CD4-positive, alpha-beta T cell (primary cell): ENCODE measurements at regions not wholly inside any gene's neighbourhood (a gene's known extent, or its start where the extent isn't known, plus 50 kb on each side); places are given as distances from the start of the nearest gene placed in this dataset.

Experiments used
- ATAC-seq: fragments of 200-7000 bp; cut with Tn5 transposase; one replicate; pipeline ENCODE4 v1.10.0; 2022; ENCODE audit warnings: mild to moderate bottlenecking; ENCODE audit not compliant: poor library complexity
- CTCF ChIA-PET: fragments of 350-600 bp; sonication (Branson Sonifier 250); formaldehyde crosslinking; loops from one replicate; lab custom pipeline; 2021; ENCODE audit warnings: antibody characterized with exemption, inconsistent platforms; lab: Charles Lee
- POLR2A ChIA-PET: fragments of 350-600 bp; sonication (Branson Sonifier 250); formaldehyde crosslinking; loops from one replicate; lab custom pipeline; 2021; ENCODE audit warnings: antibody characterized with exemption, inconsistent platforms; lab: Charles Lee
- DNase-seq, 14 experiments: peaks; one replicate each; pipeline ENCODE4 v3.0.0-alpha.2; 2013 to 2020; ENCODE audit warnings: mixed read lengths in 2 of 14
- H3K27ac ChIP-seq, 2 donors: one replicate each; pipeline versions ENCODE4 v1.5.1 to v1.7.0; 2013; ENCODE audit warnings: low read length in 2 of 2, low read depth in 1 of 2, mild to moderate bottlenecking in 1 of 2
- H3K27me3 ChIP-seq, 2 experiments: 1 replicate in 1 of 2; 2 replicates in 1 of 2; pipeline versions ENCODE4 v1.6.1 to v1.7.0; 2013; ENCODE audit warnings: low read length in 2 of 2, control low read depth in 1 of 2, mild to moderate bottlenecking in 1 of 2, moderate library complexity in 1 of 2; ENCODE audit not compliant: insufficient read depth in 2 of 2, control insufficient read depth in 1 of 2
- H3K36me3 ChIP-seq: one replicate; pipeline ENCODE4 v1.6.1; 2013; ENCODE audit warnings: low read length, control low read depth; ENCODE audit not compliant: insufficient read depth
- H3K4me1 ChIP-seq: one replicate; pipeline ENCODE4 v1.6.1; 2013; ENCODE audit warnings: low read length, control low read depth; ENCODE audit not compliant: insufficient read depth
- H3K4me3 ChIP-seq: one replicate; pipeline ENCODE4 v1.5.1; 2013; ENCODE audit warnings: mild to moderate bottlenecking, low read length, moderate library complexity
- H3K9me3 ChIP-seq, 2 experiments: 1 replicate in 1 of 2; 2 replicates in 1 of 2; pipeline versions ENCODE4 v1.6.1 to v1.7.0; 2013; ENCODE audit warnings: low read length in 2 of 2, mild to moderate bottlenecking in 2 of 2, control low read depth in 1 of 2, moderate library complexity in 1 of 2; ENCODE audit not compliant: control insufficient read depth in 1 of 2, insufficient read depth in 1 of 2
- H3K27ac Mint-ChIP-seq: one replicate; pipeline ENCODE4 v1.8.0; 2020; ENCODE audit warnings: mixed read lengths
- H3K27me3 Mint-ChIP-seq: one replicate; pipeline ENCODE4 v1.8.0; 2021; ENCODE audit warnings: mixed read lengths
- H3K36me3 Mint-ChIP-seq: one replicate; pipeline ENCODE4 v1.8.0; 2021; ENCODE audit warnings: low read depth, mixed read lengths
- H3K4me1 Mint-ChIP-seq: one replicate; pipeline ENCODE4 v1.8.0; 2021; ENCODE audit warnings: low read depth, mixed read lengths
- H3K4me3 Mint-ChIP-seq: one replicate; pipeline ENCODE4 v1.8.0; 2020; ENCODE audit warnings: mild to moderate bottlenecking, mixed read lengths
- H3K9me3 Mint-ChIP-seq: one replicate; pipeline ENCODE4 v1.8.0; 2020; ENCODE audit warnings: mixed read lengths
- CTCF ChIP-seq: fragments of 200-600 bp; IDR thresholded peaks from one replicate; pipeline ENCODE4 v1.8.0; 2022; ENCODE audit warnings: antibody characterized with exemption, mild to moderate bottlenecking
- intact Hi-C, 2 experiments: fragments of 100-400 bp; cut with DNase I in 1 of 2; cut with micrococcal nuclease in 1 of 2; formaldehyde crosslinking; loops; one replicate each; pipeline versions ENCODE4 v1.15.1 to v1.9.0; 2023 to 2025; cut with DNase I, micrococcal nuclease

- no peak for ATAC-seq
- H3K27me3 Mint-ChIP-seq, result no peaks in the 10 kb centered on the region
- intact Hi-C loops, result no loop called here
Measured at GRCh38 chr1:194184974-194185373, 998.6 kb upstream of the B3GALT2 start.

GRCh38 chr1:194184425-194184824, 998.0 kb upstream of the B3GALT2 start:
- no peaks in the 10 kb centered on the region for H3K36me3 ChIP-seq
- H3K27me3 ChIP-seq, result no peaks in the 10 kb centered on the region
- Mint-ChIP-seq H3K27ac (no peak overlapping the region), H3K4me3 (no peak overlapping the region), H3K9me3 (no peaks in the 10 kb centered on the region), H3K36me3 (no peaks in the 10 kb centered on the region), H3K4me1 (no peaks in the 10 kb centered on the region), H3K27me3 (no peaks in the 10 kb centered on the region)
- no peak for TF ChIP-seq CTCF
- intact Hi-C loops, result no loop called here
- ATAC-seq (no peak), DNase-seq (no peak)
- no peaks in the 10 kb centered on the region for H3K4me1 ChIP-seq
- ChIA-PET CTCF (no interaction called here), POLR2A (no interaction called here)
- no peak overlapping the region for H3K27ac ChIP-seq
- peaks cover 0 to 4% of the 10 kb centered on the region in 2 experiments for H3K9me3 ChIP-seq
- H3K4me3 ChIP-seq, result no peak overlapping the region

More at GRCh38 chr1:194184974-194185373, 998.6 kb upstream of the B3GALT2 start:
- no peak for TF ChIP-seq CTCF
- POLR2A ChIA-PET, result no interaction called here
- Histone ChIP-seq H3K9me3 (peaks cover 0 to 4% of the 10 kb centered on the region in 2 experiments), H3K27ac (no peak overlapping the region), H3K4me1 (no peaks in the 10 kb centered on the region), H3K36me3 (no peaks in the 10 kb centered on the region), H3K4me3 (no peak overlapping the region), H3K27me3 (no peaks in the 10 kb centered on the region)
- DNase-seq, result no peak
- Mint-ChIP-seq H3K36me3 (no peaks in the 10 kb centered on the region), H3K4me1 (no peaks in the 10 kb centered on the region), H3K9me3 (no peaks in the 10 kb centered on the region), H3K4me3 (no peak overlapping the region), H3K27ac (no peak overlapping the region)
- CTCF ChIA-PET, result no interaction called here

- intact Hi-C loops, result no loop called here
- peaks cover 0 to 4% of the 10 kb centered on the region in 2 experiments for H3K9me3 ChIP-seq
- Mint-ChIP-seq H3K9me3 (peaks cover 2% of the 10 kb centered on the region), H3K4me1 (no peaks in the 10 kb centered on the region), H3K27ac (no peak overlapping the region), H3K36me3 (no peaks in the 10 kb centered on the region), H3K27me3 (no peaks in the 10 kb centered on the region), H3K4me3 (no peak overlapping the region)
- no peaks in the 10 kb centered on the region for H3K4me1 ChIP-seq
- TF ChIP-seq CTCF, result no peak
- H3K27ac ChIP-seq, result no peak overlapping the region
- no peaks in the 10 kb centered on the region for H3K27me3 ChIP-seq
- DNase-seq (no peak), ATAC-seq (no peak)
- ChIA-PET CTCF (no interaction called here), POLR2A (no interaction called here)
- no peaks in the 10 kb centered on the region for H3K36me3 ChIP-seq
- no peak overlapping the region for H3K4me3 ChIP-seq
Measured at GRCh38 chr1:194181845-194182244, 995.4 kb upstream of the B3GALT2 start.
